Ishikawa (cell line): ENCODE measurements at regions not wholly inside any gene's neighbourhood (a gene's known extent, or its start where the extent isn't known, plus 50 kb on each side); places are given as distances from the start of the nearest gene placed in this dataset.

Experiments
- CREB1 ChIP-seq: IDR thresholded peaks from 2 replicates; pipeline ENCODE4 v1.6.1; 2012; ENCODE audit warnings: low read depth
- RAD21 ChIP-seq: IDR thresholded peaks from 2 replicates; pipeline ENCODE4 v1.6.1; 2012; ENCODE audit warnings: low read depth
- TF ChIP-seq, protein P1 (sequence below): IDR thresholded peaks from 2 replicates; pipeline ENCODE4 v1.6.1; 2012

DNA sequence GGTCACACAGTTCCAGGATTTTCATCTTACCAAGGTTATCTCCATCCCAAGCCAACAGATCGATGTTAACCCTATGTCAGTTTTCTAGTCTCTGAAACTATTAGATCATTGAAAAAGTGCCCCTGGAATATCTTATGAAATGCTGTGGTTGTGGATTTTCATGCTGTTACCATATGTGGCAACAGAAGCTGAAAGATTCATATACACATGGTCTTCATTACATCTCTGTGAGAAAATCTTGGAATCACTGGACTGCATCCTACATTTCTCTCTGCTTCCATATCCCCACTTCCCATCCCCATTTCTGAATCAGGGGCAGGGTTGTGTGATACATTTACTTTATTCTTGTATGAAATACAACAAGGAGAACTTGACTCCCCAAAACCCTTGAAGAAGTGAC is 146.1 kb downstream of the SLC16A9 start:
- no peak for TF ChIP-seq RAD21
- TF ChIP-seq, protein P1, sequence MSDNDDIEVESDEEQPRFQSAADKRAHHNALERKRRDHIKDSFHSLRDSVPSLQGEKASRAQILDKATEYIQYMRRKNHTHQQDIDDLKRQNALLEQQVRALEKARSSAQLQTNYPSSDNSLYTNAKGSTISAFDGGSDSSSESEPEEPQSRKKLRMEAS: no peak
- no peak for TF ChIP-seq CREB1
